GM12801 (cell line): ENCODE measurements at regions not wholly inside any gene's neighbourhood (a gene's known extent, or its start where the extent isn't known, plus 50 kb on each side); places are given as distances from the start of the nearest gene placed in this dataset.

Source experiments
- TF ChIP-seq, protein P1 (sequence below): IDR thresholded peaks from one replicate; pipeline ENCODE4 v1.5.1; 2011; ENCODE audit warnings: control low read depth; ENCODE audit not compliant: insufficient read length; ENCODE audit errors: extremely low read depth

DNA sequence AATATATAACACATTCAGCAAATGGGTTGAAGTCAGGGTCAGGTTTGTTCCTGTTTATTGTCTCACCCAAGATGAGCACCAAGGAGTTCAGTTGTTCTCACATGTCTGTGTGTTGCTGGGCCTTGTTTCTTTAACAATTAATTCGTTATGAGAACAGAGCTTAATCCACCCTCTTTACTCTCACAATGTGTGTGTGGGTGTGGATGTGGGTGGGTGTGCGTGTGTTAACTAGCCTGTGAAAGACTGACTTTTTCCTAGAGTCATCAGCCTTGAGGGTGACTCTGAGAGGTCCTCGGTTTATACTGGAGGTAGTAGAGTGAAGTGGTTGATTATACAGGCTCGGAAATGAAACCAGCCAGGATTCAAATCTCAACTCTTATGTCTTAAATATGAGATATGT lies 672.1 kb downstream of the MAFB start:
- TF ChIP-seq, protein P1, sequence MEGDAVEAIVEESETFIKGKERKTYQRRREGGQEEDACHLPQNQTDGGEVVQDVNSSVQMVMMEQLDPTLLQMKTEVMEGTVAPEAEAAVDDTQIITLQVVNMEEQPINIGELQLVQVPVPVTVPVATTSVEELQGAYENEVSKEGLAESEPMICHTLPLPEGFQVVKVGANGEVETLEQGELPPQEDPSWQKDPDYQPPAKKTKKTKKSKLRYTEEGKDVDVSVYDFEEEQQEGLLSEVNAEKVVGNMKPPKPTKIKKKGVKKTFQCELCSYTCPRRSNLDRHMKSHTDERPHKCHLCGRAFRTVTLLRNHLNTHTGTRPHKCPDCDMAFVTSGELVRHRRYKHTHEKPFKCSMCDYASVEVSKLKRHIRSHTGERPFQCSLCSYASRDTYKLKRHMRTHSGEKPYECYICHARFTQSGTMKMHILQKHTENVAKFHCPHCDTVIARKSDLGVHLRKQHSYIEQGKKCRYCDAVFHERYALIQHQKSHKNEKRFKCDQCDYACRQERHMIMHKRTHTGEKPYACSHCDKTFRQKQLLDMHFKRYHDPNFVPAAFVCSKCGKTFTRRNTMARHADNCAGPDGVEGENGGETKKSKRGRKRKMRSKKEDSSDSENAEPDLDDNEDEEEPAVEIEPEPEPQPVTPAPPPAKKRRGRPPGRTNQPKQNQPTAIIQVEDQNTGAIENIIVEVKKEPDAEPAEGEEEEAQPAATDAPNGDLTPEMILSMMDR: no peak

DNA sequence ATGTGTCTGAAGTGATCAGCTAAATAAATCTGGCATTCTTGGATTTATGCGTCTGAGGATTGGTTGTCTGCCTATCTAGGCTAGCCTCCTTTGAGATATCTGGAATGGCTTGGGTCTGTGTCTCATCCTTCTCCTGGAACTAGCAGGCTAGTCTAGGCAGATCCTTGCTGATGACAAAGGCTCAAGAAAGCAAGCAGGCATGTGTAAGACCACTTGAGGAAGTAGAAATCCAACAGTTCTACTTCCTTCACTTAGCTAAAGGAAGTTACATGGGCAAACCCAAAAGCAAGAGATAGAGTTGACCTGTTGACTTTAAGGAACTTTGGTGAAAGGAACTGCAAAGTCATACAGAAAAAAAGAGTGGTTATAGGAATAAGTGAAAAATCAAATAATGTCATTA lies 672.6 kb downstream of the MAFB start:
- TF ChIP-seq, protein P1: no peak

DNA sequence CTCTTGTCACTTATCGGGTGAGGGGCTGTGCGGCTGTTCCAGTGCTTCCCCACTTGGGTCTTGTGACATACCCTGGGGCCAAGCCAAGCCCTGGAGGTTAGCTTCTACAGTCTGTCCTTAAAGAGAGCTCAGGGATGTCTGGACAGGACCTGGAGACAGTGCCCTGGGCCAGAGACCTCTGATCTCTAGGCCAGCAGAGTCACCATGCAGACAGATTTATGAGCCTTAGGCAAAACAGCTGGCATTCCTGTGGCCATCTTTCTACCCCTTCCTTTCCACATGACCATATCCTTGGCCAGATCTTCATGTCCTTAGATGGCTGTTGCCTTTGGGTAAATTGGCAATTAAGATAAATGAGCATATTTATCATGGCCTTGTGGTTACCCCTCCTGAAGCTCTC lies 678.6 kb downstream of the MAFB start:
- TF ChIP-seq, protein P1: no peak

DNA sequence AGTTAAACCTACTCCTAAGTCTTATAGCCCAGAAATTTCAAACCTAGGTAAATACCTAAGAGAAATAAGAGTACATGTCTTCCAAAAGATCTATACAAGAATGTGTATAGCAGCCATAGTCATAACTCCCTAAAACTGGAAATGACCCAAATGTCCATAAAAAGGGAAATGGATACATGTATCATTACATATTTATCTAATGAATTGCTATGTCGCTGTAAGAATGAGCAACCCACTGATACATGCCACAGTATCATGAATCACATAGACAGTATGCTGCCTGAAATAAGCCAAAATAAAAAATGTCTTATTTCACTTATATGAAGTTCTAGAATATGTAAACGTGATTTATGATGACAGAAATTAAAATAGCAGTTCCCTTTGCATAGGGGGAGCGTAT lies 679.5 kb downstream of the MAFB start:
- TF ChIP-seq, protein P1: no peak

DNA sequence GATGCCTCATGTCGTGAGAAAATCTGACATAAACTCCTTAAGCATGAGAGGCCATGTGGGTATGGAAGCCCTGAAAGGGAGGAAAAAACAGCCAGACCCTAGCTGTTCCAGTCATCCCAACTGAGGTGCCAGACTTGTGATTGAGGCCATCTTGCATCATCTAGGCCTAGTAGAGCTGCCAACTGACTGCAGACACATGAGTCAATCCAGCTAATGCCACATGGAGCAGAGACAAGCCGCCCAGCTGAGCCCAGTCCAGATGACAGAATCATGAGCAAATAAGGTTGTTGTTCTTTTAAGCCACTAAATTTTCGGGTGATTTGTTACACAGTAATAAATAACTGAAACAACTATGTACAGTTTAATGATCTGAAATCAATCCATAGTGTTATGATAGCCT lies 680.9 kb downstream of the MAFB start:
- TF ChIP-seq, protein P1: no peak

DNA sequence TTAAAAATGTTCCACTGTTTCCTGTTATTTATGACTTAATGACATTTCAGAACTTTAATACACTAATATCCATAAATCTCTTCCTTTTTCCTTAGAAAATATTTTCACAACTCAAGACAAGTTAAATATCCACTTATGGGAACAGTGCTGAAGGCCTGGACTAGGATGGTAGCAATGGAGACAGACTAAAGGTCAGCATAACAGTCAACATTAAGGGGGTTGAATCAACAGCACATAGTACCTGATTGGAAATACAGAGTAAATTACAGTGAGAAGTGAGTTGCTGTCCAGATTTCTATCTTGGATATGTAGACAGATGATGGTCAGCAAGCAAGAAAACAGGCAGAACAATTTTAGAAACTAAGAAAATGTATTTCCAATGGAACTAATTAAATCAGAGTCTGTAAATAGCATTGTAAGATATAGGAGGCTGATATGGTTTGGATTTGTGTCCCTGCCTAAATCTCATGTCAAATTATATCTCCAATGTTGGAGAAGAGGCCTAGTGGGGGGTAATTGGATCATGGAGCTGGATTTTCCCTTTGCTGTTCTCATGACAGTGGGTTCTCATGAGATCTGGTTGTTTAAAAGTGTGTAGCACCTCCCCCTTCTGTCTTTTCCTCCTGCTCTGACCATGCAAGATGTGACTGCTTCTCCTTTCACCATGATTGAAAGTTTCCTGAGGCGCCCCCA lies 682.7 kb downstream of the MAFB start:
- TF ChIP-seq, protein P1: no peak

DNA sequence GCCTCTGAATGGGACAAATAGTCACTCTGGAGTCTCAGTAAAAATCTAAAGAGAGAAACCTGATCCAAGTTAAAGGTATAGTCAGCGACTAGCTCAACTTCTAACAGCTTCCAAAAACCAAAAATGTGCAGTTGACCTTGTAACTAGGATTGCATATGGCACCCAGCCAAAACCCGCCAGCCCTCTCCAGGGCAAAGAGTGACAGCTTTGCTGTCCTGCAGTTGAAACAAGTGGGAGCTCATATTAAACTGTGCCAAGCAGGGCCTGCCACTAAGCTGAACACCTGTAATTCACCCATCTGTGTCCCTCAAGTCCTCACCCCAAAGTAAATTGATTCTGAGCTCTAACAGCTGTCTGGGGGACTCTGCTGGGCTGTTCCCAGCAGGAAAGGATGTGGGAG lies 695.3 kb downstream of the MAFB start:
- TF ChIP-seq, protein P1: no peak
